ENCODE measurements at regions not wholly inside any gene's neighbourhood (a gene's known extent, or its start where the extent isn't known, plus 50 kb on each side); places are given as distances from the start of the nearest gene placed in this dataset.

- TF ChIP-seq CTCF (IDR thresholded peaks at IDR 0.05; ENCODE audit: low read length, missing control alignments): no peak
- H3K4me3 ChIP-seq (replicated peaks; ENCODE audit: low read depth, low read length): no peak overlapping the region
- peak; percentile 44 for DNase-seq (ENCODE audit: low read depth)
Measured at GRCh38 chr11:113531575-113532451, 56.6 kb upstream of the DRD2 start.

GRCh38 chr11:113531083-113531482 lies 55.9 kb upstream of the DRD2 start:
- DNase-seq (ENCODE audit: low read depth): no peak
- no peak overlapping the region for H3K4me3 ChIP-seq (replicated peaks; ENCODE audit: low read depth, low read length)
- TF ChIP-seq CTCF (IDR thresholded peaks at IDR 0.05; ENCODE audit: low read length, missing control alignments): no peak

- H3K4me3 ChIP-seq (replicated peaks; ENCODE audit: low read depth, low read length): no peak overlapping the region
- TF ChIP-seq CTCF (IDR thresholded peaks at IDR 0.05; ENCODE audit: low read length, missing control alignments): no peak
- no peak for DNase-seq (ENCODE audit: low read depth)
Measured at GRCh38 chr11:113529606-113530005, 54.4 kb upstream of the DRD2 start.

- TF ChIP-seq CTCF (IDR thresholded peaks at IDR 0.05; ENCODE audit: low read length, missing control alignments): no peak
- peak; percentile 6 for DNase-seq (ENCODE audit: low read depth)
- no peak overlapping the region for H3K4me3 ChIP-seq (replicated peaks; ENCODE audit: low read depth, low read length)
Measured at GRCh38 chr11:113528982-113529381, 53.8 kb upstream of the DRD2 start.

GRCh38 chr11:113526521-113526920 lies 51.3 kb upstream of the DRD2 start:
- TF ChIP-seq CTCF (IDR thresholded peaks at IDR 0.05; ENCODE audit: low read length, missing control alignments): no peak
- no peak overlapping the region for H3K4me3 ChIP-seq (replicated peaks; ENCODE audit: low read depth, low read length)
- DNase-seq (ENCODE audit: low read depth): no peak

Data from fibroblast of pulmonary artery (primary cell).